ENCODE measurements at regions not wholly inside any gene's neighbourhood (a gene's known extent, or its start where the extent isn't known, plus 50 kb on each side); places are given as distances from the start of the nearest gene placed in this dataset.

DNA sequence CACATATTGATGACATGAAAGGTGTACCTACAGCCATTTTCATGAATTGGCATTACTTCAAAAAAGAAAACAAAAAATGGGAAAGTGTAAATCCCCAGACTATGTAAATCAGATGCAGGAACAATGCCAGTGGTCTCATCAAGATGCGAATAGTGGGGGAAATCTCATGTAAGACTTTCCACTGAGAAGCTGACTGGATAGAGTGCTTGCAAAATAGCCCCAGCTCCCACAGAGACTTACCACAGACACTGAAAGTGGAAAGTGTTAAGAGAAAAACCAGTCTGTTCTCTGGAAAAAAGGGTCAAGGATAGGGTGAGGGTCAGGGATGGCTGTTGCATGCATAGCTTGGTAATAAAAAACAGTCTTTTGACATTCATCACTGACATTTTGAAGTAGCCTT lies 73.2 kb upstream of the ARMCX2 start:
- no peak for TF ChIP-seq POLR2A (IDR thresholded peaks at IDR 0.05)
- TF ChIP-seq, protein P1, sequence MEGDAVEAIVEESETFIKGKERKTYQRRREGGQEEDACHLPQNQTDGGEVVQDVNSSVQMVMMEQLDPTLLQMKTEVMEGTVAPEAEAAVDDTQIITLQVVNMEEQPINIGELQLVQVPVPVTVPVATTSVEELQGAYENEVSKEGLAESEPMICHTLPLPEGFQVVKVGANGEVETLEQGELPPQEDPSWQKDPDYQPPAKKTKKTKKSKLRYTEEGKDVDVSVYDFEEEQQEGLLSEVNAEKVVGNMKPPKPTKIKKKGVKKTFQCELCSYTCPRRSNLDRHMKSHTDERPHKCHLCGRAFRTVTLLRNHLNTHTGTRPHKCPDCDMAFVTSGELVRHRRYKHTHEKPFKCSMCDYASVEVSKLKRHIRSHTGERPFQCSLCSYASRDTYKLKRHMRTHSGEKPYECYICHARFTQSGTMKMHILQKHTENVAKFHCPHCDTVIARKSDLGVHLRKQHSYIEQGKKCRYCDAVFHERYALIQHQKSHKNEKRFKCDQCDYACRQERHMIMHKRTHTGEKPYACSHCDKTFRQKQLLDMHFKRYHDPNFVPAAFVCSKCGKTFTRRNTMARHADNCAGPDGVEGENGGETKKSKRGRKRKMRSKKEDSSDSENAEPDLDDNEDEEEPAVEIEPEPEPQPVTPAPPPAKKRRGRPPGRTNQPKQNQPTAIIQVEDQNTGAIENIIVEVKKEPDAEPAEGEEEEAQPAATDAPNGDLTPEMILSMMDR (IDR thresholded peaks at IDR 0.05) = no peak
- H3K4me1 ChIP-seq (replicated peaks in 1 of 2) = no peaks in the 10 kb centered on the region
- no peak overlapping the region for H3K27ac ChIP-seq
- no peaks in the 10 kb centered on the region for H3K27me3 ChIP-seq
- WGBS, 4 donors = 46 to 61% (median 55%) methylated on average over 1 of the region's 1 CpG
- H3K36me3 ChIP-seq (replicated peaks in 1 of 2) = no peaks in the 10 kb centered on the region
- intact Hi-C loops (cut with DNase I) = no loop called here
- DNase-seq = peak in 4 of 7 donors; percentile 10 to 48 (median 25)
- H3K9me3 ChIP-seq (replicated peaks in 1 of 3) = no peaks in the 10 kb centered on the region
- H3K4me3 ChIP-seq = no peak overlapping the region

DNA sequence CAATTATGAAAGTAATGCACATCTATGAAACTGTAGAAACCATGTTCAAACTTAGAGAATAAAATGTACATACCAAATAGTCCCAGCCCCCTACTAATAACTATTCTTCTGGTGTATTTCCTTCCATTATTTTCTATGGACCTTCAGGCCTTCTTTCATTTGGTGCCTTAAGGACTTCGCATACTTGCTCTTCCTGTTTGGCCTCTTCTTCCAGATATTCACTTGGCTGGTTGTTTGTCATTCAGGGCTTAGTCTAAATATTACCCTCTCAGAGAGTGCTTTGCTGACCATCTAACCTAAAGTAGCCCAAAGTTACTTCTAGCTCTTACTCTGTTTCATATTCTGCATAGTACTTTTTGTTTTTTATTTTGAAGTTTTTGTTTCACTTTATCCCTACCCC lies 70.3 kb upstream of the ARMCX2 start:
- Histone ChIP-seq H3K4me3 (no peak overlapping the region), H3K36me3 (replicated peaks in 1 of 2) (no peaks in the 10 kb centered on the region), H3K4me1 (replicated peaks in 1 of 2) (no peaks in the 10 kb centered on the region), H3K27ac (no peak overlapping the region), H3K9me3 (replicated peaks in 1 of 3) (no peaks in the 10 kb centered on the region), H3K27me3 (no peaks in the 10 kb centered on the region)
- TF ChIP-seq, protein P1 (IDR thresholded peaks at IDR 0.05) = no peak
- TF ChIP-seq POLR2A (IDR thresholded peaks at IDR 0.05) = no peak
- intact Hi-C loops (cut with DNase I) = no loop called here
- WGBS, 4 donors = 59 to 84% (median 73%) methylated on average over 1 of the region's 1 CpG
- no peak for DNase-seq
